ENCODE measurements at regions not wholly inside any gene's neighbourhood (a gene's known extent, or its start where the extent isn't known, plus 50 kb on each side); places are given as distances from the start of the nearest gene placed in this dataset.

- DNase-seq = no peak
Observed at GRCh38 chr2:82852787-82853186, 1606.3 kb downstream of the SUCLG1 start.

GRCh38 chr2:82848285-82848684, 1610.8 kb downstream of the SUCLG1 start:
- no peak for DNase-seq

GRCh38 chr2:82839036-82839435, 1620.0 kb downstream of the SUCLG1 start:
- DNase-seq = no peak

GRCh38 chr2:82837588-82838304, 1621.3 kb downstream of the SUCLG1 start:
- DNase-seq = no peak

- DNase-seq = no peak
Observed at GRCh38 chr2:82834893-82835292, 1624.2 kb downstream of the SUCLG1 start.

GRCh38 chr2:82827426-82827825, 1631.7 kb downstream of the SUCLG1 start:
- DNase-seq = no peak

- DNase-seq = no peak
Observed at GRCh38 chr2:82826437-82826836, 1632.6 kb downstream of the SUCLG1 start.

GRCh38 chr2:82825410-82826090, 1633.5 kb downstream of the SUCLG1 start:
- no peak for DNase-seq

GRCh38 chr2:82823892-82824291, 1635.2 kb downstream of the SUCLG1 start:
- no peak for DNase-seq

- DNase-seq = no peak
Observed at GRCh38 chr2:82819951-82820350, 1639.1 kb downstream of the SUCLG1 start.

GRCh38 chr2:82814146-82814545, 1644.9 kb downstream of the SUCLG1 start:
- DNase-seq = no peak

GRCh38 chr2:82811946-82812345, 1647.1 kb downstream of the SUCLG1 start:
- DNase-seq = no peak

- DNase-seq = no peak
Observed at GRCh38 chr2:82803307-82803706, 1655.8 kb downstream of the SUCLG1 start.

- DNase-seq = no peak
Observed at GRCh38 chr2:82797469-82797868, 1661.6 kb downstream of the SUCLG1 start.

- no peak for DNase-seq
Observed at GRCh38 chr2:82796132-82796531, 1662.9 kb downstream of the SUCLG1 start.

GRCh38 chr2:82795446-82795845, 1663.6 kb downstream of the SUCLG1 start:
- no peak for DNase-seq

- DNase-seq = no peak
Observed at GRCh38 chr2:82793711-82794435, 1665.2 kb downstream of the SUCLG1 start.

- no peak for DNase-seq
Observed at GRCh38 chr2:82792316-82792715, 1666.8 kb downstream of the SUCLG1 start.

GRCh38 chr2:82790206-82791021, 1668.7 kb downstream of the SUCLG1 start:
- DNase-seq = no peak

GRCh38 chr2:82789851-82790205, 1669.3 kb downstream of the SUCLG1 start:
- no peak for DNase-seq

- DNase-seq = no peak
Observed at GRCh38 chr2:82781176-82781915, 1677.7 kb downstream of the SUCLG1 start.

- no peak for DNase-seq
Observed at GRCh38 chr2:82780050-82780449, 1679.0 kb downstream of the SUCLG1 start.
